Nucleus accumbens (tissue), 56 donors: ENCODE measurements at regions not wholly inside any gene's neighbourhood (a gene's known extent, or its start where the extent isn't known, plus 50 kb on each side); places are given as distances from the start of the nearest gene placed in this dataset.
A peak's percentile ranks its signal among the peaks of the same experiment; 100 is the strongest.
"Not testable (repeated sequence)": the region's sequence is repeated elsewhere in the genome, so short reads cannot be mapped to it uniquely, and the experiment has no call there.

Experiments used
- DNase-seq, 56 donors: peaks; one replicate each; lab custom pipeline; 2025; lab: John Stamatoyannopoulos, UW

GRCh38 chr19:28324275-28325060, 888.5 kb downstream of the UQCRFS1 start:
- no peak for DNase-seq

DNA sequence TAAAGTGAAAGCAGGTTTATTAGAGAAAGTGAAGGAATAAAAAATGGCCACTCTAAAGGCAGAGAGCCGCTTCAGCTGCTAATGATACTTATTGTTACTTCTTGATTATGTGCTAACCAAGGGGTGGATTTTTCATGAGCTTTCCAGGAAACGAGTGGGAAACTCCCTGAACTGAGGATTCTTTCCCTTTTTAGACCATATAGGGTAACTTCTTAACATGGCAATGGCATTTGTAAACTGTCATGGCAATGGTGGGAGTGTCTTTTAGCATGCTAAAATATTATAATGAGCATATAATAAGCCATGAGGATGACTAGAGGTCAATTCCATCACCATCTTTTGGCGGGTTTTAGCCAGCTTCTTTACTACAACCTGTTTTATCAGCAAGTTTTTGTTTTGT, 890.0 kb downstream of the UQCRFS1 start:
- DNase-seq: no peak

GRCh38 chr19:28322491-28322890, 890.5 kb downstream of the UQCRFS1 start:
- no peak for DNase-seq

- DNase-seq: no peak
Observed at GRCh38 chr19:28319918-28320317, 893.0 kb downstream of the UQCRFS1 start.

GRCh38 chr19:28319227-28319626, 893.7 kb downstream of the UQCRFS1 start:
- DNase-seq: no peak

- DNase-seq: no peak
Observed at GRCh38 chr19:28318469-28319179, 894.3 kb downstream of the UQCRFS1 start.

- DNase-seq: no peak
Observed at GRCh38 chr19:28316464-28316863, 896.5 kb downstream of the UQCRFS1 start.

GRCh38 chr19:28314756-28315155, 898.2 kb downstream of the UQCRFS1 start:
- no peak for DNase-seq

DNA sequence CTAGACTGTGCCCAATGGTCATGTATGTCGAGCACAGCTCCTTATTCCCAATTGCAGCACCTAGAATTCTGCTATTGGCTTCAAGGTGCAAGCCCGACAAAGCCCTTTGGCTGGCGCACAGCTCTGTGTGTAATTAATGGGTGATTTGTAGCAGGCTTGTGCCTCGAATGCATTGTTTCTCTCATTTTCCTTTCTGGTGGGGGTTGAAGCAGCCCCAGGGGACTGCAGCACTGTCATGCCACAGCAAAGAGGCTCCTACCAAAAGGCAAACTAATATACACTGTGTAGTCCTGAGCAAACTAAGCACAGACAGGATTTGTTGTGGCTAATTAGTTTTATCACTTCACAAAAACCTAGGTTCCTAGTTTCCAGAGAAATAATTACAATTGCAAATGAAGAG, 898.7 kb downstream of the UQCRFS1 start:
- no peak for DNase-seq

GRCh38 chr19:28313633-28314032, 899.3 kb downstream of the UQCRFS1 start:
- no peak for DNase-seq

GRCh38 chr19:28312269-28312668, 900.7 kb downstream of the UQCRFS1 start:
- no peak for DNase-seq

- DNase-seq: not testable (repeated sequence)
Observed at GRCh38 chr19:28310829-28311228, 902.1 kb downstream of the UQCRFS1 start.

DNA sequence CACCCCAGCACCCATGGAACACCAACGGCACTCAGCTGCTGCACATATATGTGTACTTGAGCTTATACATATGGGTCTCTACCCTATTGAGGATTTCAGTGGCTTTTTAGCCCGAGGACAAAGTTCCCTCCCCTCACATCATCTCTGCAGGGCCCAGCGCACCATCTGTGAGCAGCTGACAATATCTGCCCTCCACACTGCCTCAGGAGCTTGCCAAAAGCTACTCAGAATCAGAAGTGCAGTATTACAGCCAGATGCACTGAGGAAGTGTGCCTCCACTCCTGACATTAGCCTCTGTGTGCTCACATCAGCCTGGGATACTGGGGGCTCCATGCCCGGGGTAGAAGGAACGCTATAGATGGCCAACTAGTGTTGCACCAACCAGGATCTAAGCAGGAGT, 903.9 kb downstream of the UQCRFS1 start:
- DNase-seq: no peak

DNA sequence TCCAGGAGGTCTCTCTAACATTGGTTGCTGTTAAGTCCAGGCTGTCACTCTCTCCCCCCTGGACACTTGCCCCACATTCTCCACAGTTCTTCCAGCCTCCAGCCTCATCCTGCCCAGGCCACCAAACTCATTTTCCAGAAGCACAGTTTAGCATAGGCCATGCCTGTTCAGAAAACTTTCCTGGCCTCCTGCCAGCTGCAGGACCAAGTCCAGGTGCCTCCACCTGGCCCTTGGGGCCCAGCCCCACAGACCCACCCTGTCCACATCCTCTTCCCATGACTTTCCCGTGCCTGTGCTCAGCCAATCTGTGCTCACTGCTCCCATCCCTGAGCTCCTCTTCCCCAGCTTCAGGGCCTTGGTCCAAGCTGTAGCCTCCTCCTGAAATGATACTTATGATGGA, 905.0 kb downstream of the UQCRFS1 start:
- no peak for DNase-seq

DNA sequence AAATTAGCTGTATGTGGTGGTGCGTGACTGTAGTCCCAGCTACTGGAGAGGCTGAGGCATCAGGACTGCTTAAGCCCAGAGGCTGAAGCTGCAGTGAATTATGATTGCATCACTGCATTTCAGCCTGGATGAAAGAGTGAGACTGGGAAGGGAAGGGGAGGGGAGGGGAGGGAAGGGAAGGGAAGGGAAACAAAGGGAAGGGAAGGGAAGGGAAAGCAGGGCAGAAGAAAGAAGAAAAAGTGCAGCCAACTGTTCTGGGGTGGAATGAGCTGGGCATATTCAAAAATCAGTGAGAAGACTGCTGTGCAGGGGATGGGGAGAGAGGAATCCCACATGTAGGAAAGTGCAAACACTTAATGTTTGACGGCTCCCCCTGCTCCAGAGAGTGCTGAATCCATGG, 905.5 kb downstream of the UQCRFS1 start:
- DNase-seq: no peak

GRCh38 chr19:28305513-28305912, 907.4 kb downstream of the UQCRFS1 start:
- DNase-seq: no peak

- no peak for DNase-seq
Observed at GRCh38 chr19:28303502-28303901, 909.4 kb downstream of the UQCRFS1 start.

DNA sequence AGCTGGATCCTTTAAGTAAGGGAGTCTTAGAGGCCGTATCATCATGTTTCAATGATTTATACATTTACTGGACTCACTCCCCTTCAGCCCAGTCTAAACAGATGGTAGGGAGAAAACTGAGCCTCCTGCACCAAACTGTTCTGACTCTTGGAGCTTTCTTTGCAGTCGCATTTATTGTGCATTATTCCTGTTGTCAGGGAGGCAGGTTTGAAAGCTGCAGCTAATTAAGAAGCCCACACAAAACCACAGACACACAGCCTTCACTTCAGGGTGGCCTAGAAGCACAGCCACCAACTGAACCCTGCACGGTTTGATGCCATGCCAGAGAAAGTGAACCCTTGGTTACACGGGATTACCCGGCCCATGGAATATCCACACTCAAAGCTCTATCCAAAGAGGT, 911.0 kb downstream of the UQCRFS1 start:
- no peak for DNase-seq

GRCh38 chr19:28301463-28301862, 911.5 kb downstream of the UQCRFS1 start:
- DNase-seq: no peak

GRCh38 chr19:28299649-28300048, 913.3 kb downstream of the UQCRFS1 start:
- no peak for DNase-seq

DNA sequence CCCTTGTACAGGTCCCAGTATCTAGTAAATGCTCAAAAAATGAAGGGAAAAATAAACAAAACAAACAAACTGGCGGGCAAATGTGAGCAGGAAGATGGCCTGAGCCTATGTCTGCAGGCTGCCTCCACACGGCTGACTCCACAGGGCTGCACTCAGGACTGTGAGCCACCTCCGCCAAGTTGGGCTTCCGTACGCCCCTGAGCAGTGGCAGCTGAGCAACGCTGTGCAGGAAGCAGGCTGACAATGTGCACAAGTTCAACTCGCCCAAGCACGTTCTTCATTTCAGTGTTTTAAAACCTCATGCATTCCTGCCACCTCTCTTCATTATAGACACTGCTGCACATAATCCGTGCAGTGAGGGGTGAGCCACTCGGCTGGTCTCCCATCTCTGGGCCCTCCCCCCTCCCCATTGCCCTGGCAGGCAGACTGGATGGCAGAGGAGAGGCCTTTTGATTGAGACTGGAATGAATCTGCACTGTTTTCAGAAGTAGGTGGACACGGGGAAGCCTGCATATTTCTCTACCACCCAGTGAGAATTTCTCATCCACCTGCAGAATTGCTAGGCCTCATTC, 915.3 kb downstream of the UQCRFS1 start:
- DNase-seq: peak in 1 of 56 donors; percentile 19

GRCh38 chr19:28297036-28297435, 915.9 kb downstream of the UQCRFS1 start:
- DNase-seq: no peak
